HL-60 (cell line): ENCODE measurements at regions not wholly inside any gene's neighbourhood (a gene's known extent, or its start where the extent isn't known, plus 50 kb on each side); places are given as distances from the start of the nearest gene placed in this dataset.

Experiments
- DNase-seq, 2 experiments: peaks; one replicate each; pipeline ENCODE4 v3.0.0-alpha.2; 2010 to 2020; ENCODE audit warnings: low read depth in 1 of 2, low spot score in 1 of 2
- H3K27ac ChIP-seq: fragments of 250-450 bp; sonication (Bioruptor Pico); replicated peaks from 2 replicates; pipeline ENCODE4 v1.5.1; 2020; ENCODE audit warnings: mild to moderate bottlenecking, moderate library complexity
- H3K27me3 ChIP-seq: fragments of 250-450 bp; sonication (Bioruptor Pico); 2 replicates; pipeline ENCODE4 v1.5.1; 2021; ENCODE audit warnings: mild to moderate bottlenecking, moderate library complexity; ENCODE audit not compliant: insufficient read depth, poor library complexity, severe bottlenecking
- H3K4me3 ChIP-seq: replicated peaks from 2 replicates; pipeline ENCODE4 v1.5.1; 2011; ENCODE audit warnings: mild to moderate bottlenecking, control low read depth, low read length; ENCODE audit not compliant: insufficient read depth
- GABPA ChIP-seq: IDR thresholded peaks from 2 replicates; pipeline ENCODE4 v1.6.1; 2012; ENCODE audit warnings: low read depth
- POLR2AphosphoS5 ChIP-seq: IDR thresholded peaks from 2 replicates; pipeline ENCODE4 v1.6.1; 2012; ENCODE audit warnings: low read depth
- SPI1 ChIP-seq: IDR thresholded peaks from 2 replicates; pipeline ENCODE4 v1.6.1; 2012; ENCODE audit warnings: low read depth, mild to moderate bottlenecking, borderline replicate concordance
- TF ChIP-seq, protein P1 (sequence below): IDR thresholded peaks from one replicate; pipeline ENCODE4 v1.5.1; 2011; ENCODE audit warnings: low read length, control low read depth, inconsistent platforms; ENCODE audit not compliant: insufficient read depth
- TF ChIP-seq, protein P2 (sequence below): IDR thresholded peaks from 2 replicates; pipeline ENCODE4 v1.6.1; 2012; ENCODE audit warnings: low read depth; ENCODE audit not compliant: insufficient replicate concordance

DNA sequence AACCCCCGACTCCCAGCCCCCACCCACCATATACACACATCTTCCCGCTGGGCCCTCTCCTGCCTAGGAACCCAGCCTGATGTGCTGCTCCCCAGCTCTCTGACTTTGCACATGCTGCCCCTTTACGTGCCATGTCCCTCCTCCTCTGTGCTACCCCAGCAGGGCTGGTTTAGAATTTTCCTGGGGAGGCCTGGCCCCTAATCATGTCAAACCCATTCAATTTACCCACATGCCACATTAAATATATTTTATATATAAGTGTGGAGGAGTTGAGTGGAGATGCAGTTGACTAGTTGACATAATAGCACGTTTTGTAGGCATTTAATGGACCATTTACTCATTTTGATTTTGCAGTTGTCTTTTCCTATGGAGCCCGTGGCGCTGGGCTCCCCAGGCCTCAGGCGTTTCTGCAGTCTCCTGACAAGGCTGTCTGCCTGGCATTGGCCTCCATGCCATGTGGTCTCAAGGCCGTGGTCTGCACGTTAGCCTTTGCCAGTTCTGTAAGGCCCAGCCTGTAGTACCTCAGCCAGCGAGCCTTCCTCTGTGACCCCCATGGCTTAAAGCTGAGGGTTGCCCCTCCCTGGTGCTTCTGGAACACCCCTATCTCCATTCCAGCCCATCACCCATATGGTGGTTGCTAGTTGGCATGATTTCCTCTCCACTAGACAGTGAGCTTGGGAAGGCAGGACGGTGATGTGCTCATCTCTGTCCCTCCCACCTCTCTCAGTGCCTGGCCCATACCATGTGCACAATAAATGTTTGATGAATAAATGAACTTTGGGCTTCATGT, 155.8 kb downstream of the TLE3 start:
- TF ChIP-seq, protein P1, sequence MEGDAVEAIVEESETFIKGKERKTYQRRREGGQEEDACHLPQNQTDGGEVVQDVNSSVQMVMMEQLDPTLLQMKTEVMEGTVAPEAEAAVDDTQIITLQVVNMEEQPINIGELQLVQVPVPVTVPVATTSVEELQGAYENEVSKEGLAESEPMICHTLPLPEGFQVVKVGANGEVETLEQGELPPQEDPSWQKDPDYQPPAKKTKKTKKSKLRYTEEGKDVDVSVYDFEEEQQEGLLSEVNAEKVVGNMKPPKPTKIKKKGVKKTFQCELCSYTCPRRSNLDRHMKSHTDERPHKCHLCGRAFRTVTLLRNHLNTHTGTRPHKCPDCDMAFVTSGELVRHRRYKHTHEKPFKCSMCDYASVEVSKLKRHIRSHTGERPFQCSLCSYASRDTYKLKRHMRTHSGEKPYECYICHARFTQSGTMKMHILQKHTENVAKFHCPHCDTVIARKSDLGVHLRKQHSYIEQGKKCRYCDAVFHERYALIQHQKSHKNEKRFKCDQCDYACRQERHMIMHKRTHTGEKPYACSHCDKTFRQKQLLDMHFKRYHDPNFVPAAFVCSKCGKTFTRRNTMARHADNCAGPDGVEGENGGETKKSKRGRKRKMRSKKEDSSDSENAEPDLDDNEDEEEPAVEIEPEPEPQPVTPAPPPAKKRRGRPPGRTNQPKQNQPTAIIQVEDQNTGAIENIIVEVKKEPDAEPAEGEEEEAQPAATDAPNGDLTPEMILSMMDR, result no peak
- TF ChIP-seq SPI1 (no peak), GABPA (no peak), POLR2AphosphoS5 (no peak)
- TF ChIP-seq, protein P2, sequence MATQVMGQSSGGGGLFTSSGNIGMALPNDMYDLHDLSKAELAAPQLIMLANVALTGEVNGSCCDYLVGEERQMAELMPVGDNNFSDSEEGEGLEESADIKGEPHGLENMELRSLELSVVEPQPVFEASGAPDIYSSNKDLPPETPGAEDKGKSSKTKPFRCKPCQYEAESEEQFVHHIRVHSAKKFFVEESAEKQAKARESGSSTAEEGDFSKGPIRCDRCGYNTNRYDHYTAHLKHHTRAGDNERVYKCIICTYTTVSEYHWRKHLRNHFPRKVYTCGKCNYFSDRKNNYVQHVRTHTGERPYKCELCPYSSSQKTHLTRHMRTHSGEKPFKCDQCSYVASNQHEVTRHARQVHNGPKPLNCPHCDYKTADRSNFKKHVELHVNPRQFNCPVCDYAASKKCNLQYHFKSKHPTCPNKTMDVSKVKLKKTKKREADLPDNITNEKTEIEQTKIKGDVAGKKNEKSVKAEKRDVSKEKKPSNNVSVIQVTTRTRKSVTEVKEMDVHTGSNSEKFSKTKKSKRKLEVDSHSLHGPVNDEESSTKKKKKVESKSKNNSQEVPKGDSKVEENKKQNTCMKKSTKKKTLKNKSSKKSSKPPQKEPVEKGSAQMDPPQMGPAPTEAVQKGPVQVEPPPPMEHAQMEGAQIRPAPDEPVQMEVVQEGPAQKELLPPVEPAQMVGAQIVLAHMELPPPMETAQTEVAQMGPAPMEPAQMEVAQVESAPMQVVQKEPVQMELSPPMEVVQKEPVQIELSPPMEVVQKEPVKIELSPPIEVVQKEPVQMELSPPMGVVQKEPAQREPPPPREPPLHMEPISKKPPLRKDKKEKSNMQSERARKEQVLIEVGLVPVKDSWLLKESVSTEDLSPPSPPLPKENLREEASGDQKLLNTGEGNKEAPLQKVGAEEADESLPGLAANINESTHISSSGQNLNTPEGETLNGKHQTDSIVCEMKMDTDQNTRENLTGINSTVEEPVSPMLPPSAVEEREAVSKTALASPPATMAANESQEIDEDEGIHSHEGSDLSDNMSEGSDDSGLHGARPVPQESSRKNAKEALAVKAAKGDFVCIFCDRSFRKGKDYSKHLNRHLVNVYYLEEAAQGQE, result no peak
- H3K27ac ChIP-seq, result no peak overlapping the region
- H3K27me3 ChIP-seq, result no peaks in the 10 kb centered on the region
- DNase-seq, result no peak
- no peak overlapping the region for H3K4me3 ChIP-seq

DNA sequence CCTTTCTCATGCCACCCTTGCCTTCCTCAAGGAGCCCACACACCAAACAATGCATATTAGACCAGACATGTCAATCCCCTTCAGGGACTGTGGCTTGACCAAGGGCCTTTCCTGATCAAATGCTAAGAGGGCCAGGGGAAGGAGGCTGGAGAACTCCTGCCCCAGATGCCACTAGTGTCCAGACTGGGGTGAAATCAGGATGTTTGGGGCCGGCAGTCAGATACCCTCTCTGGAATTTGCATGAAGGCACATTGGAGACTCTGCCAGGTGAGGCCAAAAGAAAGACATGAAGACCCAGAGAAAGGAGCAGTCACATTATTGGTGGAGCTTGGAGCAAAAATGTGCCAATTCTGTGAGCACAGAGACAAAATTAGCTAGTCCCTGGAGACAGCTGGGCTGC, 154.1 kb downstream of the TLE3 start:
- Histone ChIP-seq H3K27me3 (no peaks in the 10 kb centered on the region), H3K4me3 (no peak overlapping the region), H3K27ac (no peak overlapping the region)
- TF ChIP-seq, protein P2, result no peak
- TF ChIP-seq, protein P1, result no peak
- no peak for TF ChIP-seq SPI1
- TF ChIP-seq POLR2AphosphoS5, result no peak
- TF ChIP-seq GABPA, result no peak
- no peak for DNase-seq

DNA sequence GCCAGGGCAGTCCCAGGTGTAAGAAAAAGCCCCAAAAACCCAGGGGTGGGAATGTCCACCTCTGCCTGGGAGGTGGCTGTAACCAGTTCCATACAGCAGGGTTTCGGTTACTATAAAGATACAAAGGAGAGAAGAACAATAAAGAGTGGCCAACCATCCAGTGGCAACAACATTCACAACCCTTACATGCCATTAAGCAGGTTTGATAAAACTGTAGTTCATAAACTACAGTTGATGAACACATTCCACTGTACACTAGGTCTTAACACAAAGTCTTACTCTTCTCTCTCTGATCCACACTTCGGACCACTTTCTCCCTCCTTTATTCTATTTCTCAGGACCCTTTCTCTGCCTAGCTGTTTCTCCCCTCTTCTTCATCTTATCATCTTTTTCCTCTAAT, 152.0 kb downstream of the TLE3 start:
- TF ChIP-seq, protein P2, result no peak
- Histone ChIP-seq H3K4me3 (no peak overlapping the region), H3K27ac (no peak overlapping the region), H3K27me3 (no peaks in the 10 kb centered on the region)
- DNase-seq, result no peak
